Activated T-cell treated with anti-CD3 and anti-CD28 coated beads, Interleukin-2, amount 50 U/mL, for 24 hours (primary cell): ENCODE measurements at regions not wholly inside any gene's neighbourhood (a gene's known extent, or its start where the extent isn't known, plus 50 kb on each side); places are given as distances from the start of the nearest gene placed in this dataset.

ENCODE experiments used
- DNase-seq: peaks from one replicate; pipeline ENCODE4 v3.0.0-alpha.2; 2020
- H3K27ac Mint-ChIP-seq: 2 replicates; pipeline ENCODE4 v1.8.0; 2020; ENCODE audit warnings: mild to moderate bottlenecking, mixed read lengths
- H3K27me3 Mint-ChIP-seq: 2 replicates; pipeline ENCODE4 v1.8.0; 2020; ENCODE audit warnings: mixed read lengths
- H3K36me3 Mint-ChIP-seq: 2 replicates; pipeline ENCODE4 v1.8.0; 2020; ENCODE audit warnings: low read depth, mixed read lengths
- H3K4me1 Mint-ChIP-seq: 2 replicates; pipeline ENCODE4 v1.8.0; 2020; ENCODE audit warnings: low read depth, mixed read lengths
- H3K4me3 Mint-ChIP-seq: 2 replicates; pipeline ENCODE4 v1.8.0; 2020; ENCODE audit warnings: mild to moderate bottlenecking, moderate library complexity, mixed read lengths
- H3K9me3 Mint-ChIP-seq: 2 replicates; pipeline ENCODE4 v1.8.0; 2020; ENCODE audit warnings: mixed read lengths

DNA sequence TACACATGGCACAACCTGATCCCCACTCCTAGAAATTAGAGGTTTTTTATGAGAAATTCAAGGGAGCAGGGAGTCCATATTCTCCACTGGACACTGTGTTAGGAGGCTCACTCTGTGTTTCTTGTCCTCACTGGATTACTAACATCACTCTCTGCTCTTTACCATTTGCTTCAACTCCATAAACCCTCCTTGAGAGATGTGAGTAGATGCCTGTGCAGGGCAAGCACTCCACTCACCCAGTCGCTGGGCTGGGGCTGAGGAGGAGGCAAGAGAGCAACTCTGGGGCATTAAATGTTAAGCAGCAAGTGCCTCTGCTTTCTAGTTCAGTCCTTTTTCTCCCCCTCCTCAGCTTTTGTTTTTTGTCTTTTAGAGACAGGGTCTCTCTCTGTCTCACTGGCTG, 115.1 kb downstream of the LARP7 start:
- H3K27ac Mint-ChIP-seq = no peak overlapping the region
- H3K4me1 Mint-ChIP-seq = no peaks in the 10 kb centered on the region
- no peaks in the 10 kb centered on the region for H3K36me3 Mint-ChIP-seq
- no peak for DNase-seq
- H3K27me3 Mint-ChIP-seq = peaks cover 17% of the 10 kb centered on the region
- no peaks in the 10 kb centered on the region for H3K9me3 Mint-ChIP-seq
- no peak overlapping the region for H3K4me3 Mint-ChIP-seq

DNA sequence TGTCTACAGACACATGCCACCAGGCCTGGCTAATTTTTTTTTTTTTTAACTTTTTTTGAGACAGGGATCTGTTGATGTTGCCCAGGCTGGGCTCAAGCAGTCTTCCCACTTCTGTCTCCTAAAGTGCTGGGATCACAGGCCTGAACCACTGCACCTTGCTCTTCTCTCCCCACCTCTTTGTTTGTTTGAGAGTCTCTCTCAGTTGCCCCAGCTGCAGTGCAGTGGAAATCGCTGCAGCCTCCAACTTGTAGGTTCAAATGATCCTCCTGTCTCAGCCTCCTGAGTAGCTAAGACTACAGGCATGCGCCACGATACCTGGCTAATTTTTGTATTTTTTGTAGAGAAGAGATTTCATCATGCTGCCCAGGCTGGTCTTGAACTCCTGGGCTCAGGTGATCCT, 115.6 kb downstream of the LARP7 start:
- H3K27me3 Mint-ChIP-seq = peaks cover 14% of the 10 kb centered on the region
- H3K36me3 Mint-ChIP-seq = no peaks in the 10 kb centered on the region
- H3K27ac Mint-ChIP-seq = no peak overlapping the region
- no peak for DNase-seq
- no peak overlapping the region for H3K4me3 Mint-ChIP-seq
- no peaks in the 10 kb centered on the region for H3K9me3 Mint-ChIP-seq
- no peaks in the 10 kb centered on the region for H3K4me1 Mint-ChIP-seq

- H3K27ac Mint-ChIP-seq = no peak overlapping the region
- H3K4me1 Mint-ChIP-seq = no peaks in the 10 kb centered on the region
- H3K27me3 Mint-ChIP-seq = peaks cover 14% of the 10 kb centered on the region
- no peak overlapping the region for H3K4me3 Mint-ChIP-seq
- no peaks in the 10 kb centered on the region for H3K36me3 Mint-ChIP-seq
- DNase-seq = no peak
- H3K9me3 Mint-ChIP-seq = no peaks in the 10 kb centered on the region
These were observed 116.4 kb downstream of the LARP7 start for GRCh38 chr4:112753333-112753732.

GRCh38 chr4:112759313-112759712, 122.4 kb downstream of the LARP7 start:
- H3K4me1 Mint-ChIP-seq = peaks cover 3% of the 10 kb centered on the region
- H3K27ac Mint-ChIP-seq = no peak overlapping the region
- DNase-seq = no peak
- H3K27me3 Mint-ChIP-seq = no peaks in the 10 kb centered on the region
- H3K4me3 Mint-ChIP-seq = no peak overlapping the region
- H3K9me3 Mint-ChIP-seq = no peaks in the 10 kb centered on the region
- H3K36me3 Mint-ChIP-seq = no peaks in the 10 kb centered on the region

GRCh38 chr4:112765317-112765974, 128.5 kb downstream of the LARP7 start:
- Mint-ChIP-seq H3K9me3 (no peaks in the 10 kb centered on the region), H3K36me3 (no peaks in the 10 kb centered on the region), H3K4me1 (peaks cover 3% of the 10 kb centered on the region), H3K4me3 (no peak overlapping the region), H3K27ac (no peak overlapping the region), H3K27me3 (no peaks in the 10 kb centered on the region)
- no peak for DNase-seq

- Mint-ChIP-seq H3K9me3 (no peaks in the 10 kb centered on the region), H3K36me3 (no peaks in the 10 kb centered on the region), H3K4me3 (no peak overlapping the region), H3K27ac (no peak overlapping the region), H3K27me3 (no peaks in the 10 kb centered on the region), H3K4me1 (peaks cover 3% of the 10 kb centered on the region)
- DNase-seq = no peak
These were observed 129.5 kb downstream of the LARP7 start for GRCh38 chr4:112766422-112766821.

- Mint-ChIP-seq H3K27ac (no peak overlapping the region), H3K4me3 (no peak overlapping the region), H3K27me3 (no peaks in the 10 kb centered on the region), H3K36me3 (no peaks in the 10 kb centered on the region), H3K4me1 (peaks cover 3% of the 10 kb centered on the region), H3K9me3 (no peaks in the 10 kb centered on the region)
- DNase-seq = no peak
These were observed 130.4 kb downstream of the LARP7 start for GRCh38 chr4:112767386-112767785.

DNA sequence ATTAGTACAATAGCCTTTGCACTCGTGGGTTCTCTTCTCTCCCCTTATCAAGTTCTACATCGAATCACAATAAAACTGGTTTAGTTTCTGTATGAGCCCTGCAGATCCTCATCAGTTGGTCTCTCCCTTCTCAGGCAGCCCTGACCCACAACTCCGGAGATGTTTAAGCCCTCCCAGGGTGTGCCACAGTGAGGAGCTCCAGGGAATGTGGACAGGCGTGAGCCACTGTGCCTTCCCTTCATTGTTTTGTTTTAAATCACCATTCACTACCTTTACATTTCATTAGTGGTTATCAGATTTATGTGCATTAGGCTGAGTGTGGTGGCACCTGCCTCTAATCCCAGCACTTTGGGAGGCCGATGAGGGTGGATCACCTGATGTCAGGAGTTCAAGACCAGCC, 133.2 kb downstream of the LARP7 start:
- Mint-ChIP-seq H3K4me1 (no peaks in the 10 kb centered on the region), H3K27ac (no peak overlapping the region), H3K9me3 (no peaks in the 10 kb centered on the region), H3K36me3 (no peaks in the 10 kb centered on the region), H3K4me3 (no peak overlapping the region), H3K27me3 (no peaks in the 10 kb centered on the region)
- DNase-seq = no peak

- Mint-ChIP-seq H3K9me3 (no peaks in the 10 kb centered on the region), H3K36me3 (no peaks in the 10 kb centered on the region), H3K4me1 (no peaks in the 10 kb centered on the region), H3K27me3 (no peaks in the 10 kb centered on the region), H3K27ac (no peak overlapping the region), H3K4me3 (no peak overlapping the region)
- DNase-seq = no peak
These were observed 138.9 kb downstream of the LARP7 start for GRCh38 chr4:112775801-112776200.

GRCh38 chr4:112776535-112776934, 139.6 kb downstream of the LARP7 start:
- Mint-ChIP-seq H3K27me3 (no peaks in the 10 kb centered on the region), H3K27ac (no peak overlapping the region), H3K4me3 (no peak overlapping the region), H3K9me3 (no peaks in the 10 kb centered on the region), H3K36me3 (no peaks in the 10 kb centered on the region), H3K4me1 (no peaks in the 10 kb centered on the region)
- DNase-seq = no peak

DNA sequence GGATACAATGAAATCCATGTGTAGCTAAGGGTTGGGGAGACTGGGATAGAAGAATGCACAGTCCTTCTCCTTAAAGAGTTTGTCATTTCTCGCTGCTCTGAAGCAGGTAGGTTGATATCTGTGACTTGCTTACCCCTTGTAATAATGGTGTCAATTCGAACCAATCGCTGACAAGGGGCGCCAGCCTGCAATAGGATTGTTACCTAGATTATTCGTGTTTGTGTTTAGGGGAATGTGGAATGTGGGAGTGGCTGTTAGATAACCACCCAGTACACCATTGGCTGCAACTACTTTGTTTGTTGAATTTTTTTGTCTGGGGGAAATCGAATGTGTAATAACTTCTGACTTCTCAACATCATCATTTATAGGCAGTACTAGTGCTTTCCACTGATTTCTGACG, 141.6 kb downstream of the LARP7 start:
- Mint-ChIP-seq H3K27ac (no peak overlapping the region), H3K9me3 (no peaks in the 10 kb centered on the region), H3K36me3 (no peaks in the 10 kb centered on the region), H3K4me1 (no peaks in the 10 kb centered on the region), H3K4me3 (no peak overlapping the region), H3K27me3 (no peaks in the 10 kb centered on the region)
- no peak for DNase-seq

- Mint-ChIP-seq H3K27me3 (peaks cover 9% of the 10 kb centered on the region), H3K4me1 (no peaks in the 10 kb centered on the region), H3K4me3 (no peak overlapping the region), H3K27ac (no peak overlapping the region), H3K9me3 (no peaks in the 10 kb centered on the region), H3K36me3 (no peaks in the 10 kb centered on the region)
- DNase-seq = no peak
These were observed 156.1 kb downstream of the LARP7 start for GRCh38 chr4:112793033-112793432.

GRCh38 chr4:112800001-112800400, 163.1 kb downstream of the LARP7 start:
- no peaks in the 10 kb centered on the region for H3K9me3 Mint-ChIP-seq
- no peak overlapping the region for H3K4me3 Mint-ChIP-seq
- no peaks in the 10 kb centered on the region for H3K4me1 Mint-ChIP-seq
- no peak for DNase-seq
- H3K36me3 Mint-ChIP-seq = no peaks in the 10 kb centered on the region
- H3K27me3 Mint-ChIP-seq = peaks cover 16% of the 10 kb centered on the region
- H3K27ac Mint-ChIP-seq = no peak overlapping the region

- no peak overlapping the region for H3K4me3 Mint-ChIP-seq
- H3K4me1 Mint-ChIP-seq = no peaks in the 10 kb centered on the region
- DNase-seq = no peak
- no peaks in the 10 kb centered on the region for H3K36me3 Mint-ChIP-seq
- peaks cover 14% of the 10 kb centered on the region for H3K27me3 Mint-ChIP-seq
- no peak overlapping the region for H3K27ac Mint-ChIP-seq
- H3K9me3 Mint-ChIP-seq = no peaks in the 10 kb centered on the region
These were observed 164.4 kb downstream of the LARP7 start for GRCh38 chr4:112801341-112801740.

- Mint-ChIP-seq H3K9me3 (no peaks in the 10 kb centered on the region), H3K27me3 (peaks cover 14% of the 10 kb centered on the region), H3K4me3 (no peak overlapping the region), H3K36me3 (no peaks in the 10 kb centered on the region), H3K27ac (no peak overlapping the region), H3K4me1 (no peaks in the 10 kb centered on the region)
- DNase-seq = no peak
These were observed 165.8 kb downstream of the LARP7 start for GRCh38 chr4:112802780-112803179.

DNA sequence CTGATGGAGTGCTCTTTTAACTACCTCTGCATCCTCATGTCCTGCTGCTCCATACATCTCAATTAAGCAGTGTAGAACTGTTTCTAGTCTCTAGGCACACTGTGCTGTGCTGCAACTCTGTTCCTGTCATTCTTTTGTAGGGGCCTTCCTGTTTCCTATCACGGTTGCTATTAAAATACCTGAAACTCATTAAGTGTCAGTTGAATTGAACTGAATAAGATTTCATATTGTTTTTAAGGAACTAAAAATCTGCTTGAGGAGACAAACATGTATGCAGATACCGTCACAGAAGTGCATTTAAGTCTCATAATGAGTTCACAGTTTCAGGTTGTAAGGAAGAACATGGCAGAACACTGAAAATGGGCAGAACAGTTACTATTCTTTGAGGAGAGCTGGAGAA, 170.1 kb downstream of the LARP7 start:
- no peak for DNase-seq
- no peaks in the 10 kb centered on the region for H3K9me3 Mint-ChIP-seq
- no peak overlapping the region for H3K27ac Mint-ChIP-seq
- no peaks in the 10 kb centered on the region for H3K36me3 Mint-ChIP-seq
- no peak overlapping the region for H3K4me3 Mint-ChIP-seq
- H3K4me1 Mint-ChIP-seq = no peaks in the 10 kb centered on the region
- peaks cover 13% of the 10 kb centered on the region for H3K27me3 Mint-ChIP-seq
